ENCODE measurements at regions not wholly inside any gene's neighbourhood (a gene's known extent, or its start where the extent isn't known, plus 50 kb on each side); places are given as distances from the start of the nearest gene placed in this dataset.

- Histone ChIP-seq H3K36me3 (replicated peaks in 1 of 2; ENCODE audit: control extremely low read depth in 1 of 2, control insufficient read depth in 1 of 2, extremely low read depth in 1 of 2, insufficient read depth in 2 of 2, low read length in 1 of 2) (no peaks in the 10 kb centered on the region), H3K4me1 (ENCODE audit: control insufficient read depth in 2 of 2, insufficient read depth in 2 of 2, low read length in 2 of 2) (no peaks in the 10 kb centered on the region), H3K27ac (ENCODE audit: low read length in 2 of 2) (no peak overlapping the region), H4K20me1 (ENCODE audit: control insufficient read depth, insufficient read depth, low read length, poor library complexity, severe bottlenecking) (no peaks in the 10 kb centered on the region), H3K79me2 (ENCODE audit: control insufficient read depth, insufficient read depth, low read length) (no peaks in the 10 kb centered on the region), H3K9ac (ENCODE audit: low read length) (no peak overlapping the region), H3K4me3 (ENCODE audit: control extremely low read depth in 1 of 5, extremely low read depth in 1 of 5, insufficient read depth in 1 of 5, low read depth in 2 of 5, low read length in 4 of 5) (no peak overlapping the region), H2AFZ (ENCODE audit: insufficient read depth, low read depth, low read length, poor library complexity, severe bottlenecking) (no peak overlapping the region), H3K27me3 (replicated peaks in 1 of 4; ENCODE audit: control extremely low read depth in 1 of 4, control insufficient read depth in 3 of 4, insufficient read depth in 4 of 4, low read length in 3 of 4) (peaks cover 0 to 13% (median 0%) of the 10 kb centered on the region in 4 experiments), H3K4me2 (replicated peaks; ENCODE audit: low read depth, low read length, poor library complexity, severe bottlenecking) (no peak overlapping the region), H3K9me3 (ENCODE audit: control extremely low read depth in 1 of 3, control insufficient read depth in 2 of 3, insufficient read depth in 1 of 3, low read length in 2 of 3) (peaks cover 0 to 11% (median 10%) of the 10 kb centered on the region in 3 donors)
- Mint-ChIP-seq H3K27ac (no peak overlapping the region), H3K9me3 (ENCODE audit: insufficient read depth) (peaks cover 1% of the 10 kb centered on the region), H3K4me1 (peaks cover 2% of the 10 kb centered on the region), H3K4me3 (no peak overlapping the region), H3K27me3 (peaks cover 4% of the 10 kb centered on the region)
- no peak for DNase-seq
- ATAC-seq (ENCODE audit: low read depth): no peak
- intact Hi-C loops (cut with micrococcal nuclease): no loop called here
- CTCF ChIA-PET: interaction anchor here (1.1 kb wide), 2 partner anchors 174 to 176 kb away, joined by 3 read pairs; no protein-coding TSS in a partner anchor
- no peak for TF ChIP-seq CTCF (IDR thresholded peaks at IDR 0.05)
- POLR2A ChIA-PET: no interaction called here
- 93% methylated on average over 16 of the region's 20 CpGs for WGBS (ENCODE audit: insufficient coverage)
Measured at GRCh38 chr1:25106976-25107642, 125.2 kb downstream of the SYF2 start.

GRCh38 chr1:25106352-25106751 lies 126.0 kb downstream of the SYF2 start:
- no peaks in the 10 kb centered on the region for H3K36me3 ChIP-seq (replicated peaks in 1 of 2; ENCODE audit: control extremely low read depth in 1 of 2, control insufficient read depth in 1 of 2, extremely low read depth in 1 of 2, insufficient read depth in 2 of 2, low read length in 1 of 2)
- ChIA-PET CTCF (interaction anchor here (1.1 kb wide), 1 partner anchor 176 kb away, joined by 3 read pairs; no protein-coding TSS in a partner anchor), POLR2A (no interaction called here)
- H3K79me2 ChIP-seq (ENCODE audit: control insufficient read depth, insufficient read depth, low read length): no peaks in the 10 kb centered on the region
- Mint-ChIP-seq H3K9me3 (ENCODE audit: insufficient read depth) (peaks cover 1% of the 10 kb centered on the region), H3K4me1 (peaks cover 7% of the 10 kb centered on the region), H3K4me3 (no peak overlapping the region), H3K27ac (no peak overlapping the region), H3K27me3 (peaks cover 4% of the 10 kb centered on the region)
- TF ChIP-seq EZH2 (IDR thresholded peaks at IDR 0.05; ENCODE audit: borderline replicate concordance, insufficient read depth, low read depth, low read length, poor library complexity, severe bottlenecking) (no peak), CTCF (IDR thresholded peaks at IDR 0.05) (no peak)
- no peaks in the 10 kb centered on the region for H4K20me1 ChIP-seq (ENCODE audit: control insufficient read depth, insufficient read depth, low read length, poor library complexity, severe bottlenecking)
- H2AFZ ChIP-seq (ENCODE audit: insufficient read depth, low read depth, low read length, poor library complexity, severe bottlenecking): no peak overlapping the region
- H3K4me2 ChIP-seq (replicated peaks; ENCODE audit: low read depth, low read length, poor library complexity, severe bottlenecking): no peak overlapping the region
- intact Hi-C loops (cut with micrococcal nuclease): no loop called here
- H3K9ac ChIP-seq (ENCODE audit: low read length): no peak overlapping the region
- no peak for DNase-seq
- WGBS (ENCODE audit: insufficient coverage): 75% methylated on average over 4 of the region's 5 CpGs
- ATAC-seq (ENCODE audit: low read depth): no peak
- no peak overlapping the region for H3K27ac ChIP-seq (ENCODE audit: low read length in 2 of 2)
- peaks cover 4 to 5% of the 10 kb centered on the region in 2 donors for H3K4me1 ChIP-seq (ENCODE audit: control insufficient read depth in 2 of 2, insufficient read depth in 2 of 2, low read length in 2 of 2)
- peaks cover 0 to 11% (median 10%) of the 10 kb centered on the region in 3 donors for H3K9me3 ChIP-seq (ENCODE audit: control extremely low read depth in 1 of 3, control insufficient read depth in 2 of 3, insufficient read depth in 1 of 3, low read length in 2 of 3)
- H3K27me3 ChIP-seq (replicated peaks in 1 of 4; ENCODE audit: control extremely low read depth in 1 of 4, control insufficient read depth in 3 of 4, insufficient read depth in 4 of 4, low read length in 3 of 4): peaks cover 0 to 13% (median 0%) of the 10 kb centered on the region in 4 experiments
- no peak overlapping the region for H3K4me3 ChIP-seq (ENCODE audit: control extremely low read depth in 1 of 5, extremely low read depth in 1 of 5, insufficient read depth in 1 of 5, low read depth in 2 of 5, low read length in 4 of 5)
